ENCODE measurements at regions not wholly inside any gene's neighbourhood (a gene's known extent, or its start where the extent isn't known, plus 50 kb on each side); places are given as distances from the start of the nearest gene placed in this dataset.

- H3K4me3 ChIP-seq = no peak overlapping the region
- no peaks in the 10 kb centered on the region for H3K9me3 ChIP-seq (replicated peaks; ENCODE audit: control insufficient read depth, insufficient read depth, low read depth, low read length)
- peak overlapping the region; percentile 57; the same call in 1 of the 2 replicates for H2AFZ ChIP-seq (ENCODE audit: low read depth, low read length)
- ChIA-PET POLR2A (no interaction called here), CTCF (ENCODE audit: low intra/inter-chr PET ratio) (no interaction called here)
- H3K79me2 ChIP-seq (ENCODE audit: control insufficient read depth, insufficient read depth, low read length) = no peaks in the 10 kb centered on the region
- no peak overlapping the region for H3K9ac ChIP-seq (ENCODE audit: insufficient read depth in 1 of 2, low read depth in 2 of 2, low read length in 2 of 2)
- FAIRE-seq (no peak), DNase-seq (ENCODE audit: extremely low read depth in 1 of 4, low spot score in 3 of 4) (peak in 1 of 4 experiments; percentile 17), ATAC-seq (peak; percentile 63)
- peaks cover 3 to 13% of the 10 kb centered on the region in 2 experiments; a peak in 3 of 5 replicates for H3K4me1 ChIP-seq (replicated peaks in 1 of 2; ENCODE audit: control insufficient read depth in 2 of 2, insufficient read depth in 2 of 2, low read length in 2 of 2)
- 5% methylated on average over 3 of the region's 5 CpGs for WGBS (ENCODE audit: insufficient coverage, low coverage, missing lambda C conversion rate)
- H3K9me1 ChIP-seq (ENCODE audit: control insufficient read depth, insufficient read depth, low read length) = no peaks in the 10 kb centered on the region
- no peaks in the 10 kb centered on the region for H4K20me1 ChIP-seq (replicated peaks; ENCODE audit: control insufficient read depth, insufficient read depth, low read length)
- no peaks in the 10 kb centered on the region for H3K36me3 ChIP-seq (ENCODE audit: control insufficient read depth, insufficient read depth, low read length)
- BruUV-seq (replicated peaks) = no TSS peak
- in situ Hi-C loops (cut with MboI) = no loop called here
- TF ChIP-seq STAT5A (IDR thresholded peaks at IDR 0.05; ENCODE audit: borderline replicate concordance, low read length) (no peak), PKNOX1 (IDR thresholded peaks at IDR 0.05) (peak; percentile 57), CEBPB (tag; IDR thresholded peaks at IDR 0.05) (peak; percentile 46; the same call in 1 of the 2 replicates)
- no peak overlapping the region for H3K27ac ChIP-seq (ENCODE audit: extremely low read depth, low read depth, low read length)
- H3K27me3 ChIP-seq (ENCODE audit: control insufficient read depth in 2 of 2, insufficient read depth in 2 of 2, low read length in 2 of 2) = no peaks in the 10 kb centered on the region
- intact Hi-C loops (cut with micrococcal nuclease) = loop anchor here (2.0 kb wide), 1 partner anchor 41 kb away; no protein-coding TSS in a partner anchor
- H3K4me2 ChIP-seq (ENCODE audit: insufficient read depth, low read length) = peak overlapping the region; percentile 31; the same call in 1 of the 2 replicates
Measured at GRCh38 chr6:133741375-133741861, 147.5 kb upstream of the TCF21 start.

- H3K4me2 ChIP-seq (ENCODE audit: insufficient read depth, low read length) = no peak overlapping the region
- no peaks in the 10 kb centered on the region for H3K36me3 ChIP-seq (ENCODE audit: control insufficient read depth, insufficient read depth, low read length)
- H3K79me2 ChIP-seq (ENCODE audit: control insufficient read depth, insufficient read depth, low read length) = no peaks in the 10 kb centered on the region
- peaks cover 3 to 13% of the 10 kb centered on the region in 2 experiments; a peak in 3 of 5 replicates for H3K4me1 ChIP-seq (replicated peaks in 1 of 2; ENCODE audit: control insufficient read depth in 2 of 2, insufficient read depth in 2 of 2, low read length in 2 of 2)
- no peaks in the 10 kb centered on the region for H3K9me3 ChIP-seq (replicated peaks; ENCODE audit: control insufficient read depth, insufficient read depth, low read depth, low read length)
- DNase-seq (ENCODE audit: extremely low read depth in 1 of 4, low spot score in 3 of 4) (no peak), ATAC-seq (no peak), FAIRE-seq (no peak)
- peak overlapping the region; percentile 10; the same call in 1 of the 2 replicates for H2AFZ ChIP-seq (ENCODE audit: low read depth, low read length)
- no peak overlapping the region for H3K27ac ChIP-seq (ENCODE audit: extremely low read depth, low read depth, low read length)
- H3K9ac ChIP-seq (ENCODE audit: insufficient read depth in 1 of 2, low read depth in 2 of 2, low read length in 2 of 2) = no peak overlapping the region
- in situ Hi-C loops (cut with MboI) (no loop called here), intact Hi-C loops (cut with micrococcal nuclease) (no loop called here)
- BruUV-seq (replicated peaks) = no TSS peak
- no peaks in the 10 kb centered on the region for H3K27me3 ChIP-seq (ENCODE audit: control insufficient read depth in 2 of 2, insufficient read depth in 2 of 2, low read length in 2 of 2)
- 3% methylated on average over 2 of the region's 2 CpGs for WGBS (ENCODE audit: insufficient coverage, low coverage, missing lambda C conversion rate)
- H4K20me1 ChIP-seq (replicated peaks; ENCODE audit: control insufficient read depth, insufficient read depth, low read length) = no peaks in the 10 kb centered on the region
- ChIA-PET CTCF (ENCODE audit: low intra/inter-chr PET ratio) (no interaction called here), POLR2A (interaction anchor here (0.6 kb wide), 1 partner anchor 13 kb away, joined by 4 read pairs; no protein-coding TSS in a partner anchor)
- no peak overlapping the region for H3K4me3 ChIP-seq
- no peaks in the 10 kb centered on the region for H3K9me1 ChIP-seq (ENCODE audit: control insufficient read depth, insufficient read depth, low read length)
- no peak for TF ChIP-seq NFE2 (IDR thresholded peaks at IDR 0.05; ENCODE audit: low read depth)
- TF ChIP-seq MAFF (IDR thresholded peaks at IDR 0.05; ENCODE audit: low read length) = no peak
- no peak for TF ChIP-seq SRSF1 (IDR thresholded peaks at IDR 0.05; ENCODE audit: low read depth, low read length)
- no peak for TF ChIP-seq IRF1 (CRISPR knock-in tag; IDR thresholded peaks at IDR 0.05; ENCODE audit: borderline replicate concordance)
- no peak for TF ChIP-seq MXD1 (CRISPR knock-in tag; IDR thresholded peaks at IDR 0.05; ENCODE audit: borderline replicate concordance, poor library complexity, severe bottlenecking)
- no peak for TF ChIP-seq ZC3H11A (IDR thresholded peaks at IDR 0.05; ENCODE audit: low read depth, low read length)
- TF ChIP-seq CGGBP1 (CRISPR knock-in tag; IDR thresholded peaks at IDR 0.05) = no peak
- no peak for TF ChIP-seq ZNF146 (CRISPR knock-in tag; IDR thresholded peaks at IDR 0.05; ENCODE audit: unreplicated experiment)
- TF ChIP-seq LCOR (CRISPR knock-in tag; IDR thresholded peaks at IDR 0.05) = no peak
- no peak for TF ChIP-seq MECOM (CRISPR knock-in tag; IDR thresholded peaks at IDR 0.05)
Measured at GRCh38 chr6:133743621-133744020, 145.3 kb upstream of the TCF21 start.

Data from K562 (cell line).